Suppressor macrophage (primary cell): ENCODE measurements at regions not wholly inside any gene's neighbourhood (a gene's known extent, or its start where the extent isn't known, plus 50 kb on each side); places are given as distances from the start of the nearest gene placed in this dataset.

Experiments
- DNase-seq, 4 experiments: peaks; one replicate each; pipeline ENCODE4 v3.0.0-alpha.2; 2020 to 2022

GRCh38 chr3:24943961-24944360 lies 449.3 kb upstream of the THRB start:
- DNase-seq, result no peak

- DNase-seq, result no peak
Measured at GRCh38 chr3:24944805-24945520, 450.3 kb upstream of the THRB start.

- no peak for DNase-seq
Measured at GRCh38 chr3:24945563-24945962, 450.9 kb upstream of the THRB start.

GRCh38 chr3:24947103-24947502 lies 452.5 kb upstream of the THRB start:
- no peak for DNase-seq

- DNase-seq, result no peak
Measured at GRCh38 chr3:24951180-24951579, 456.5 kb upstream of the THRB start.

- no peak for DNase-seq
Measured at GRCh38 chr3:24952388-24952787, 457.7 kb upstream of the THRB start.

GRCh38 chr3:24953060-24953771 lies 458.6 kb upstream of the THRB start:
- no peak for DNase-seq

GRCh38 chr3:24956613-24957012 lies 462.0 kb upstream of the THRB start:
- DNase-seq, result no peak

GRCh38 chr3:24958271-24958670 lies 463.6 kb upstream of the THRB start:
- DNase-seq, result no peak

GRCh38 chr3:24958910-24959447 lies 464.3 kb upstream of the THRB start:
- no peak for DNase-seq

- DNase-seq, result no peak
Measured at GRCh38 chr3:24963762-24964625, 464.1 kb upstream of the RARB start.

- DNase-seq, result no peak
Measured at GRCh38 chr3:24965706-24966385, 462.2 kb upstream of the RARB start.

GRCh38 chr3:24968036-24968435 lies 460.0 kb upstream of the RARB start:
- no peak for DNase-seq

GRCh38 chr3:24972491-24972890 lies 455.6 kb upstream of the RARB start:
- no peak for DNase-seq

- DNase-seq, result no peak
Measured at GRCh38 chr3:24981309-24981708, 446.8 kb upstream of the RARB start.

- DNase-seq, result no peak
Measured at GRCh38 chr3:24981924-24982323, 446.1 kb upstream of the RARB start.

GRCh38 chr3:24985668-24986067 lies 442.4 kb upstream of the RARB start:
- DNase-seq, result no peak

- no peak for DNase-seq
Measured at GRCh38 chr3:24986612-24987011, 441.5 kb upstream of the RARB start.

GRCh38 chr3:24999357-24999756 lies 428.7 kb upstream of the RARB start:
- DNase-seq, result no peak

- DNase-seq, result no peak
Measured at GRCh38 chr3:25000971-25001591, 427.0 kb upstream of the RARB start.

GRCh38 chr3:25002052-25002451 lies 426.0 kb upstream of the RARB start:
- no peak for DNase-seq
